Osteocyte (in vitro differentiated cells): ENCODE measurements at regions not wholly inside any gene's neighbourhood (a gene's known extent, or its start where the extent isn't known, plus 50 kb on each side); places are given as distances from the start of the nearest gene placed in this dataset.

Experiments
- DNase-seq: peaks from one replicate; pipeline ENCODE4 v3.0.0; 2021; ENCODE audit warnings: mixed read lengths; ENCODE audit not compliant: unreplicated experiment; ENCODE audit errors: extremely low spot score
- H3K27ac Mint-ChIP-seq: one replicate; pipeline ENCODE4 v1.8.0; 2021; ENCODE audit warnings: mild to moderate bottlenecking, mixed read lengths; ENCODE audit not compliant: unreplicated experiment
- H3K27me3 Mint-ChIP-seq: one replicate; pipeline ENCODE4 v1.8.0; 2021; ENCODE audit warnings: mixed read lengths; ENCODE audit not compliant: unreplicated experiment
- H3K36me3 Mint-ChIP-seq: one replicate; pipeline ENCODE4 v1.8.0; 2021; ENCODE audit warnings: mixed read lengths; ENCODE audit not compliant: unreplicated experiment
- H3K4me1 Mint-ChIP-seq: one replicate; pipeline ENCODE4 v1.8.0; 2021; ENCODE audit warnings: mixed read lengths; ENCODE audit not compliant: unreplicated experiment
- H3K4me3 Mint-ChIP-seq: one replicate; pipeline ENCODE4 v1.8.0; 2021; ENCODE audit warnings: mild to moderate bottlenecking, moderate library complexity, mixed read lengths; ENCODE audit not compliant: unreplicated experiment
- H3K9me3 Mint-ChIP-seq: one replicate; pipeline ENCODE4 v1.8.0; 2021; ENCODE audit warnings: mixed read lengths; ENCODE audit not compliant: unreplicated experiment
- TF ChIP-seq, protein P1 (sequence below): fragments of 200-600 bp; sonication (generic); IDR thresholded peaks from 2 replicates; pipeline ENCODE4 v1.5.0; 2021; ENCODE audit warnings: antibody characterized with exemption, mild to moderate bottlenecking, moderate library complexity

DNA sequence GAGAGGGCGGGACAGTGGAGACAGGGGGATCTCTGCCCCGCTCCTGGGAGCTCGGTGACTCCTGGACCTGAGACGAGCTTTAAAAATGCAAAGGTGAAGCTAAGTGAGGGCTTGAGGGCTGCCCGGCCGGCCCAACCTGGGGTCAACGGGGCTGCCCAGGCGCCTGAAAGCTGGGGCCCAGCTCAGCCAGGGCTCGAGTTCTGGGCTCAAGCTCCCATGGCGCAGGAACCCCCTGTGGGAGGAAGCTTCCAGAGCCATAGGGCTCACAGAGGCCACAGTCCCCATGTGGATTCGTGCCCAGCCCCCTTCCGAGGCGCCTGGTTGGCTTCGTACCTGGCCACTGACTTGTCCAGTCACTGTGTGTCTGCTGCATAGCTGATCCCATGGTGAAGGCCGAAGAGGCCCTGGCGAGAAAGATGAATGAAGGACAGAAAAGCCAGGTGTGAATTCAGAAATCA lies 75.8 kb upstream of the GSE1 start:
- Mint-ChIP-seq H3K9me3 (no peaks in the 10 kb centered on the region), H3K4me3 (no peak overlapping the region), H3K36me3 (no peaks in the 10 kb centered on the region), H3K27me3 (no peaks in the 10 kb centered on the region), H3K4me1 (peaks cover 18% of the 10 kb centered on the region), H3K27ac (no peak overlapping the region)
- TF ChIP-seq, protein P1, sequence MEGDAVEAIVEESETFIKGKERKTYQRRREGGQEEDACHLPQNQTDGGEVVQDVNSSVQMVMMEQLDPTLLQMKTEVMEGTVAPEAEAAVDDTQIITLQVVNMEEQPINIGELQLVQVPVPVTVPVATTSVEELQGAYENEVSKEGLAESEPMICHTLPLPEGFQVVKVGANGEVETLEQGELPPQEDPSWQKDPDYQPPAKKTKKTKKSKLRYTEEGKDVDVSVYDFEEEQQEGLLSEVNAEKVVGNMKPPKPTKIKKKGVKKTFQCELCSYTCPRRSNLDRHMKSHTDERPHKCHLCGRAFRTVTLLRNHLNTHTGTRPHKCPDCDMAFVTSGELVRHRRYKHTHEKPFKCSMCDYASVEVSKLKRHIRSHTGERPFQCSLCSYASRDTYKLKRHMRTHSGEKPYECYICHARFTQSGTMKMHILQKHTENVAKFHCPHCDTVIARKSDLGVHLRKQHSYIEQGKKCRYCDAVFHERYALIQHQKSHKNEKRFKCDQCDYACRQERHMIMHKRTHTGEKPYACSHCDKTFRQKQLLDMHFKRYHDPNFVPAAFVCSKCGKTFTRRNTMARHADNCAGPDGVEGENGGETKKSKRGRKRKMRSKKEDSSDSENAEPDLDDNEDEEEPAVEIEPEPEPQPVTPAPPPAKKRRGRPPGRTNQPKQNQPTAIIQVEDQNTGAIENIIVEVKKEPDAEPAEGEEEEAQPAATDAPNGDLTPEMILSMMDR = no peak
- no peak for DNase-seq

DNA sequence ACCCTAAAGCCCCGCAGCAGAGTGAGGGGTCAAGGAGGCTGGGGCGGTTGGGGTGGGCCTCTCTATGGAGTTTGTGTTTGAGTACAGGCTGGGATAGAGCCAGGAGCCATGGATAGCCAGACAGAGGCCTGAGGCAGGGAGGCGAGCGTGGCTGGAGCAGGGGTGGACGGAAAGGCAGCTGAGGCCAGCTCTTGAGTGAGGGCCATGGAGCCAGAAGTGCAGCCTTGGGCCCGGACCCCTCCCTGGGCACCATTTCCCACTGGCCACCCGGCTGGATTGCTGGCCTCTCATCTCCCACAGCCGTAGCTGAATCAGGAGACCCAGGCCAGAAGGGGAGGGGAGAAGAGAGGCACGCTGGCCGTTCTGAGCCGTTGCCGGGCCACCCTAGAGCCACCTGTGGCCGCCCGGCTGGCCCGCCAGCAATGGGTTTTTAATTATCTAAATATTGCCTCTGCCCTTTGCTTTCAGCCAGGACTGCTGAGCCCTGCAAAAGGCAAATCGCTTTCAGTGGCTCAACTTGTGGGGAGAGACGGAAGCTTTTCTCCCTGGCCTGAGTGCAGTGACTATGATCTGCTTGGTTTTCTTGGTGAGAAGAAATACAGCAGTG lies 75.2 kb upstream of the GSE1 start:
- TF ChIP-seq, protein P1 = no peak
- no peaks in the 10 kb centered on the region for H3K27me3 Mint-ChIP-seq
- H3K9me3 Mint-ChIP-seq = no peaks in the 10 kb centered on the region
- H3K36me3 Mint-ChIP-seq = no peaks in the 10 kb centered on the region
- H3K4me3 Mint-ChIP-seq = no peak overlapping the region
- H3K27ac Mint-ChIP-seq = no peak overlapping the region
- no peak for DNase-seq
- peaks cover 23% of the 10 kb centered on the region for H3K4me1 Mint-ChIP-seq

GRCh38 chr16:85539084-85539483 lies 74.0 kb upstream of the GSE1 start:
- TF ChIP-seq, protein P1 = no peak
- no peak overlapping the region for H3K27ac Mint-ChIP-seq
- no peaks in the 10 kb centered on the region for H3K27me3 Mint-ChIP-seq
- no peaks in the 10 kb centered on the region for H3K9me3 Mint-ChIP-seq
- DNase-seq = no peak
- peaks cover 28% of the 10 kb centered on the region for H3K4me1 Mint-ChIP-seq
- no peaks in the 10 kb centered on the region for H3K36me3 Mint-ChIP-seq
- no peak overlapping the region for H3K4me3 Mint-ChIP-seq

DNA sequence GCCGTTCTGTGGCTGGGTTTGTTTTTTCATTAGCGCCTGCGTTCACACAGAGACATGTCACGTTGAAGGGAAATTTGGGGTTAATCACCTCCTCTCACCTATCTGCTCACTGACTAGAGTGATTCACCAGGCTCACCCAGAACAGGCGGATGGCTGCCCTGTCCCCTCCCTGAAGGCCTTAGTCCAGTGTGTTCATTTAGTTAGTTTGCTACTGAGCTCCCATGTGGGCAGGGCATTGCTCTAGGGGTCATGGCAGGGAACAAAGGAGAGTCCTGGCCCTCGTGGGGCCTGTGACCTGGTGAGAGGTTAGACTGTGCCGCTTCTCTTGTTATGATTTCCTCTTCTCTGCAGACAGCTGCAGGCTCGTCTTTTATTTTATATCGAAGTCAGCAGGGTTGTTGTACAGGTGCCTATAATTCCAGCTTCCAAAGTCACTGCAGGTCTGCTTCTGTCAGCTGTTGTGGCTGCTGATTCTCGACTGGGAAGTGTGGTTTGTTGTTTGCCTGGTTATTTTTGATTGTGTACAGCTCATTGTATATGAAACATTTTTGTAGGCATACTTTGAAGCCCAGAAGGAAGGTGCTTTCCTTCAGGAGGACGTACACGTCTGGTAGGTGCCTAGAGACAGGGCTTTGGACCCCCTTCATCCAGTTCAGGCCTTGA lies 73.4 kb upstream of the GSE1 start:
- DNase-seq = no peak
- Mint-ChIP-seq H3K27ac (no peak overlapping the region), H3K4me1 (peaks cover 33% of the 10 kb centered on the region), H3K9me3 (no peaks in the 10 kb centered on the region), H3K36me3 (no peaks in the 10 kb centered on the region), H3K27me3 (no peaks in the 10 kb centered on the region), H3K4me3 (no peak overlapping the region)
- TF ChIP-seq, protein P1 = no peak

DNA sequence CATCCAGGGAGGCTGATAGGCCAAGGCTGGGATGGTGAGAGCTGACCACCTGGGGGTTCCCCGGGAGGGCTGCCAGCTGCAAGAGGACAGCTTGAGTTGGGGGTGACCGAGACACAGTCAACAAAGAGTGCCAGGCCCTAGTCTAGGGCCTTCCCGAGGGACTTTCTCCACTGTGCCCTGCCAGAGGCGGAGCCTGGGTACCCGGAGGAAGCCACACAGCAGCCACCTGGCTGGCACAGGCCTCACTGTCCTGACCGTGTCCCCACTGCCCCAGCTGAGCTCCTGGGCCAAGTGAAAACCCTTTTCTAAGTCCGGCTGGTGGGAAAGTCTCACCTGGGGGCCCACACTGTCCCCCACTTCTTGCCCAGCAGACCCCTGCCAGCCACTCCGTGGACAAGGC lies 71.9 kb upstream of the GSE1 start:
- no peak for DNase-seq
- no peak overlapping the region for H3K27ac Mint-ChIP-seq
- no peak overlapping the region for H3K4me3 Mint-ChIP-seq
- H3K36me3 Mint-ChIP-seq = no peaks in the 10 kb centered on the region
- TF ChIP-seq, protein P1 = no peak
- no peaks in the 10 kb centered on the region for H3K27me3 Mint-ChIP-seq
- peaks cover 33% of the 10 kb centered on the region for H3K4me1 Mint-ChIP-seq
- no peaks in the 10 kb centered on the region for H3K9me3 Mint-ChIP-seq
